Mesenchymal stem cell (in vitro differentiated cells and primary cell): ENCODE measurements at regions not wholly inside any gene's neighbourhood (a gene's known extent, or its start where the extent isn't known, plus 50 kb on each side); places are given as distances from the start of the nearest gene placed in this dataset.

Experiments used
- DNase-seq: peaks from one replicate; pipeline ENCODE4 v3.0.0-alpha.2; 2013
- H2AFZ ChIP-seq: one replicate; pipeline ENCODE4 v1.6.1; 2013; ENCODE audit warnings: low read depth, mild to moderate bottlenecking, control low read depth, inconsistent platforms, low read length, moderate library complexity
- H2AK5ac ChIP-seq: 2 replicates; pipeline ENCODE4 v1.6.1; 2013; ENCODE audit warnings: low read length, moderate library complexity, mild to moderate bottlenecking, inconsistent platforms; ENCODE audit not compliant: severe bottlenecking
- H2BK120ac ChIP-seq: one replicate; pipeline ENCODE4 v1.6.1; 2013; ENCODE audit warnings: low read depth, mild to moderate bottlenecking, inconsistent platforms, low read length, moderate library complexity
- H2BK12ac ChIP-seq, 2 experiments: one replicate each; pipeline ENCODE4 v1.6.1; 2013; ENCODE audit warnings: inconsistent platforms in 2 of 2, low read length in 2 of 2, mild to moderate bottlenecking in 2 of 2, moderate library complexity in 2 of 2, control low read depth in 1 of 2
- H2BK15ac ChIP-seq: one replicate; pipeline ENCODE4 v1.6.1; 2013; ENCODE audit warnings: mild to moderate bottlenecking, low read depth, inconsistent platforms; ENCODE audit not compliant: poor library complexity, severe bottlenecking
- H2BK5ac ChIP-seq: 2 replicates; pipeline ENCODE4 v1.6.1; 2013; ENCODE audit warnings: low read depth, mild to moderate bottlenecking, low read length, control low read depth, inconsistent platforms; ENCODE audit not compliant: poor library complexity, severe bottlenecking
- H3K14ac ChIP-seq, 2 experiments: one replicate each; pipeline ENCODE4 v1.6.1; 2013; ENCODE audit warnings: inconsistent platforms in 2 of 2, low read length in 2 of 2, control low read depth in 1 of 2, mild to moderate bottlenecking in 1 of 2, moderate library complexity in 1 of 2
- H3K18ac ChIP-seq, 2 experiments: one replicate each; pipeline ENCODE4 v1.6.1; 2013; ENCODE audit warnings: inconsistent platforms in 2 of 2, low read length in 2 of 2, control low read depth in 1 of 2, low read depth in 1 of 2, mild to moderate bottlenecking in 1 of 2
- H3K23ac ChIP-seq, 2 experiments: one replicate each; pipeline ENCODE4 v1.6.1; 2013; ENCODE audit warnings: inconsistent platforms in 2 of 2, low read length in 2 of 2, mild to moderate bottlenecking in 2 of 2, moderate library complexity in 2 of 2, control low read depth in 1 of 2
- H3K27ac ChIP-seq: 2 replicates; pipeline ENCODE4 v1.5.1; 2013; ENCODE audit warnings: mild to moderate bottlenecking, moderate library complexity, low read length, control low read depth, inconsistent platforms; ENCODE audit not compliant: poor library complexity, severe bottlenecking
- H3K27me3 ChIP-seq, 2 experiments: 2 replicates each; pipeline versions ENCODE4 v1.6.1 to v1.7.0; 2013; ENCODE audit warnings: low read length in 2 of 2, mild to moderate bottlenecking in 2 of 2, moderate library complexity in 2 of 2, control low read depth in 1 of 2, inconsistent platforms in 1 of 2; ENCODE audit not compliant: control insufficient read depth in 1 of 2, insufficient read depth in 1 of 2
- H3K36me3 ChIP-seq, 2 experiments: 2 replicates each; pipeline versions ENCODE4 v1.6.1 to v1.7.0; 2013; ENCODE audit warnings: low read length in 2 of 2, control low read depth in 1 of 2, inconsistent platforms in 1 of 2, low read depth in 1 of 2, mild to moderate bottlenecking in 1 of 2; ENCODE audit not compliant: insufficient read depth in 2 of 2, control insufficient read depth in 1 of 2
- H3K4ac ChIP-seq, 2 experiments: one replicate each; pipeline ENCODE4 v1.6.1; 2013; ENCODE audit warnings: inconsistent platforms in 2 of 2, low read length in 2 of 2, mild to moderate bottlenecking in 2 of 2, moderate library complexity in 2 of 2, control low read depth in 1 of 2, low read depth in 1 of 2
- H3K4me1 ChIP-seq: 2 replicates; pipeline ENCODE4 v1.6.1; 2013; ENCODE audit warnings: low read depth, low read length, control low read depth; ENCODE audit not compliant: control insufficient read depth, insufficient read depth
- H3K4me2 ChIP-seq: 2 replicates; pipeline ENCODE4 v1.6.1; 2013; ENCODE audit warnings: low read length, mild to moderate bottlenecking, inconsistent platforms; ENCODE audit not compliant: poor library complexity, severe bottlenecking
- H3K4me3 ChIP-seq, 2 experiments: 2 replicates each; pipeline versions ENCODE4 v1.5.1 to v1.7.0; 2013; ENCODE audit warnings: low read length in 2 of 2, mild to moderate bottlenecking in 2 of 2, control low read depth in 1 of 2, low read depth in 1 of 2; ENCODE audit not compliant: insufficient read depth in 1 of 2
- H3K79me1 ChIP-seq: replicated peaks from 2 replicates; pipeline ENCODE4 v1.6.1; 2013; ENCODE audit warnings: mild to moderate bottlenecking, control low read depth, low read length, inconsistent platforms; ENCODE audit not compliant: poor library complexity, severe bottlenecking
- H3K9ac ChIP-seq: 2 replicates; pipeline ENCODE4 v1.7.0; 2013; ENCODE audit warnings: mild to moderate bottlenecking, low read length, moderate library complexity
- H3K9me3 ChIP-seq: 2 replicates; pipeline ENCODE4 v1.7.0; 2013; ENCODE audit warnings: mild to moderate bottlenecking, low read length; ENCODE audit not compliant: control insufficient read depth
- H4K8ac ChIP-seq: one replicate; pipeline ENCODE4 v1.6.1; 2013; ENCODE audit warnings: inconsistent platforms, mild to moderate bottlenecking, low read length, moderate library complexity
- H4K91ac ChIP-seq: one replicate; pipeline ENCODE4 v1.6.1; 2013; ENCODE audit warnings: mild to moderate bottlenecking, low read length, inconsistent platforms
- WGBS: methylation state at CpG from one replicate; pipeline ENCODE4 v1.1.7; 2013; ENCODE audit warnings: mixed read lengths; 5-methylcytosine and 5-hydroxymethylcytosine counted together

DNA sequence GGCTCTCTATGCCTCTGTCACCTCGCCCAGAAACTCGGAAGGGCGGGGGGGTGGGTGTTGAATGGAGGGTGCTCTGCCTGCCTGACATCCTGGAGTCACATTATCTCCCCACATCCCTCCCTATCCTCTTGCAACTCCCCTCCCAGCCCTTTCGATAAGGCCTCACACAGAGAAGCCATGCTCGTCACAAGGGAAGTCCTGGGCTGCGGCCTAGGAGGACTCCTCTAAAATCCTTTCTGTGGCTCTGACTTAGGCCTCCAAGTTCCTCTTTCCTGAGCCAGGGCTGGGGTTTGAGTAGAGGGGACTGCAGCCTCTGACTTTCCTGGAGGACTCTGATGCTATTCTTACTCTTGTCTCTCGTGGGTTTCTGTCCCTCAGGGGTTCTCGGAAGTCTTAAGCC is 75.0 kb upstream of the PKDCC start:
- H2AFZ ChIP-seq, result no peak overlapping the region
- H3K9ac ChIP-seq, result no peak overlapping the region
- H3K4me3 ChIP-seq, result no peak overlapping the region
- no peak for DNase-seq
- H3K9me3 ChIP-seq, result no peaks in the 10 kb centered on the region
- no peak overlapping the region for H3K18ac ChIP-seq
- no peak overlapping the region for H2BK12ac ChIP-seq
- no peak overlapping the region for H2AK5ac ChIP-seq
- H3K36me3 ChIP-seq, result no peaks in the 10 kb centered on the region
- no peak overlapping the region for H3K23ac ChIP-seq
- H3K14ac ChIP-seq, result peak overlapping the region in 1 of 2 experiments; percentile 59
- peaks cover 11% of the 10 kb centered on the region for H3K4me1 ChIP-seq
- whole genome bisulfite sequencing, result 91% methylated on average over 7 of the region's 8 CpGs
- H3K27ac ChIP-seq, result no peak overlapping the region
- no peaks in the 10 kb centered on the region for H3K79me1 ChIP-seq
- no peak overlapping the region for H2BK15ac ChIP-seq
- H4K91ac ChIP-seq, result no peak overlapping the region
- H2BK5ac ChIP-seq, result no peak overlapping the region
- H2BK120ac ChIP-seq, result no peak overlapping the region
- no peak overlapping the region for H4K8ac ChIP-seq
- no peak overlapping the region for H3K4me2 ChIP-seq
- H3K4ac ChIP-seq, result no peak overlapping the region
- H3K27me3 ChIP-seq, result peaks cover 0 to 12% of the 10 kb centered on the region in 2 experiments

DNA sequence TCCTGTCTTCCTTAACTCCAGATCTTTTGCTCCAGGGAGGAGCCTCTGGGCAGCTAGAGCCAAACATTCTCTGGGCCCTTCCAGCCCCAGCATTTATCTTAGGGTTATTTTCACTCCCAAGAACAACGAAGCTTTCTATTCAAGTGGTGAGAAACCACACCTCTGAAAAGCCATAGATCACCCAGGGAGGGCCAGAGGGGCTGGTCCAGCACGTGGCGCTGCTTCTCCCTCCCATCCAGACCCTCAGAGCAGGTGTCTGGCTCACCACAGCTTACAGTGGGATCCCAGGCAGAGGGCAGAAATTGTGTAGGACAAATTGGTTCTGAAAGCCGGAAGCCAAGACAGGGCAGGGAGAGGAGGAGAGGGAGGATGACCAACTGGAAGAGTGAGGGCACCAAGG is 74.0 kb upstream of the PKDCC start:
- H4K8ac ChIP-seq, result no peak overlapping the region
- no peak overlapping the region for H3K18ac ChIP-seq
- H2AFZ ChIP-seq, result no peak overlapping the region
- no peak overlapping the region for H2BK15ac ChIP-seq
- H2BK120ac ChIP-seq, result no peak overlapping the region
- H3K9me3 ChIP-seq, result no peaks in the 10 kb centered on the region
- H3K4me2 ChIP-seq, result no peak overlapping the region
- no peak overlapping the region for H3K27ac ChIP-seq
- H2BK12ac ChIP-seq, result no peak overlapping the region
- peaks cover 0 to 12% of the 10 kb centered on the region in 2 experiments for H3K27me3 ChIP-seq
- no peak overlapping the region for H3K14ac ChIP-seq
- peaks cover 6% of the 10 kb centered on the region for H3K4me1 ChIP-seq
- DNase-seq, result no peak
- no peaks in the 10 kb centered on the region for H3K79me1 ChIP-seq
- no peak overlapping the region for H3K23ac ChIP-seq
- no peak overlapping the region for H3K9ac ChIP-seq
- no peak overlapping the region for H2AK5ac ChIP-seq
- H3K36me3 ChIP-seq, result no peaks in the 10 kb centered on the region
- no peak overlapping the region for H3K4me3 ChIP-seq
- no peak overlapping the region for H3K4ac ChIP-seq
- no peak overlapping the region for H2BK5ac ChIP-seq
- WGBS, result 76% methylated on average over 4 of the region's 4 CpGs
- no peak overlapping the region for H4K91ac ChIP-seq

DNA sequence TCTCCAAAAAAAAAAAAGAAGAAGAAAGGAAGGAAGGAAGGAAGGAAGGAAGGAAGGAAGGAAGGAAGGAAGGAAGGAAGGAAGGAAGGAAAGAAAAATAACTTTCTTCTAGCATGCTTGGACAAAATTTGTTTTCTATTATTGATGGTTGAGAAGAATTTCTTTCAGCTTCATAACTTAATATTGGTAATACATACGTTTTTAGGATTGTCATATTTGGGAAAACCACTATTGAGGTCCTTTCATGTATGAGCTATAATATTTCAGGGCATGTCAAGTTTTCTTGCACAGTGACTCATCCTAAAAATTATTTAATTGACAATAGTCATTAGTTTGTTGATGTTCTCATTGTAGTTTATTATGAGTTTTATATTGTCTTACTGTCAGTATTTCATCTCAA is 66.4 kb upstream of the PKDCC start:
- no peak overlapping the region for H3K4me3 ChIP-seq
- no CpG with 5 or more reads among the region's 1 CpG for WGBS
- H3K27ac ChIP-seq, result no peak overlapping the region
- no peak overlapping the region for H4K8ac ChIP-seq
- H3K18ac ChIP-seq, result no peak overlapping the region
- no peak overlapping the region for H3K23ac ChIP-seq
- no peaks in the 10 kb centered on the region for H3K36me3 ChIP-seq
- no peaks in the 10 kb centered on the region for H3K4me1 ChIP-seq
- no peak overlapping the region for H2AK5ac ChIP-seq
- H2BK5ac ChIP-seq, result no peak overlapping the region
- no peak overlapping the region for H4K91ac ChIP-seq
- no peak overlapping the region for H3K4me2 ChIP-seq
- H3K79me1 ChIP-seq, result no peaks in the 10 kb centered on the region
- H3K9ac ChIP-seq, result no peak overlapping the region
- no peak for DNase-seq
- H2BK12ac ChIP-seq, result no peak overlapping the region
- no peak overlapping the region for H2AFZ ChIP-seq
- H3K9me3 ChIP-seq, result no peaks in the 10 kb centered on the region
- peaks cover 0 to 8% of the 10 kb centered on the region in 2 experiments for H3K27me3 ChIP-seq
- H3K4ac ChIP-seq, result no peak overlapping the region
- H2BK15ac ChIP-seq, result no peak overlapping the region
- no peak overlapping the region for H3K14ac ChIP-seq
- no peak overlapping the region for H2BK120ac ChIP-seq

DNA sequence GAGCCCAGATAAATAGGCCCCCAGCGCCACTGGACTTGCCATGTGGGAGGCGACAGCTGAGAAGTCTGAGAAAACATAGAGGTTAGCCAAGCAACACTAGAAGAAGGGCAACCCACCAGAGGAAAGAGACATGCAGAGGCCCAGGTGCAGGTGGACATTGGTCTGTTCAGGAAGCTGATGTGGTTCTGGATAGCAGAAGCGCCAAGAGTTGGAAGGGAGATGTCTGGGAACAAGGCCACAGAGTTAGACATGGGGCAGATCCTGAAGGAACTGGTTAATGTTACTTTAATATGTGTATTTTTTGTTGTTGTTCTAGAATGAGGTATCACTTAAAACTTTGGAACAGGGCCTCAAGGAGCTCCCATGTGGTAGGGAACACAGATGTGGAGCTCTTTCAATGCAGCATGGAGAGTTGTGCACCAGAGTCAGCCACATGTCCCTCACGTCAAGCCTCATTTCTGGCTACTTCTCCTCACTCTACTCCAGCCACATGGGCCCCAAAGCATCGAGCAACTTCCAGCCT is 62.2 kb upstream of the PKDCC start:
- Histone ChIP-seq H2AFZ (no peak overlapping the region), H4K8ac (no peak overlapping the region), H3K18ac (no peak overlapping the region), H3K4ac (no peak overlapping the region), H3K9ac (no peak overlapping the region), H3K79me1 (no peaks in the 10 kb centered on the region), H3K27ac (no peak overlapping the region), H3K23ac (no peak overlapping the region), H2BK120ac (no peak overlapping the region), H3K4me1 (peaks cover 1% of the 10 kb centered on the region), H2BK5ac (no peak overlapping the region), H3K14ac (no peak overlapping the region), H2BK15ac (no peak overlapping the region), H2BK12ac (no peak overlapping the region), H3K9me3 (no peaks in the 10 kb centered on the region), H3K4me2 (no peak overlapping the region), H3K27me3 (peaks cover 0 to 12% of the 10 kb centered on the region in 2 experiments), H2AK5ac (no peak overlapping the region), H3K36me3 (no peaks in the 10 kb centered on the region), H4K91ac (no peak overlapping the region), H3K4me3 (no peak overlapping the region)
- DNase-seq, result no peak
- WGBS, result 84% methylated on average over 5 of the region's 5 CpGs
